ENCODE measurements at regions not wholly inside any gene's neighbourhood (a gene's known extent, or its start where the extent isn't known, plus 50 kb on each side); places are given as distances from the start of the nearest gene placed in this dataset.

DNA sequence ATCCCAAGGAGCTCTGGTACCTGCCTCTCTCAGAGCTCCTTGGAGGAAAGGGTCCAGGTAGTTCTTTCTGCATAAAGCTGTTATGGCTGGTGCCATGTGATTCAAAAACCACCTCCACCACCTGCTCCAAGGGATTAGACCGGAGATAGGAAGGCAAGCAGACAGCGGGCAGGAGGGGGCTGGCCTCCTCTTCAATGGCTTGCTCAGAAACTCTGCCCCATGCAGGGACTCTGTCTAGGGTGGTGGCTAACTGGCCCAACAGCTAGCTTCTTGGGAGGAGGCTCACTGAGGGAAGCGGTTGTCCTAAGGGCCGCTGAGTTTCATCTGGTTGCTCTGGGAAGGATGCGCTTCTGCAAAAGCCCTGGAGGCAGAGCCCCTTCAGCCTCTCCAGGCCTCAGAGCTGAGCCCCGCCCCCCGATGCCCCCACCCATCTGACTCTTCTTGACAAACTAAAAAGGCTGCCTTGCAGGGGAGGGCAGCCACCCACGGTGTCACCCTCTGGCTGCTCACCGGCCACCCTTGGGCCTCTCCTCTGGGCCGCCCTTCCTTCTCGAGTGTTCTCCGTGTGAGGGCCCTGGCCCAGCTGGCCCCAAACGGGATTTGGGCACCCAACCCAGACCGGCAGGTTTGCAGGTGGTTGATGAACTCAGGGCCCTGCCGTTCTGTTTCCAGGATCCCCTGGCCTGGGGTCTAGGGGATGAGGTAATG, 90.2 kb downstream of the MCFD2 start:
- no peak for DNase-seq
- no peaks in the 10 kb centered on the region for H3K9me3 ChIP-seq
- no peaks in the 10 kb centered on the region for H3K27me3 ChIP-seq
- no peaks in the 10 kb centered on the region for H3K36me3 ChIP-seq
- H3K4me1 ChIP-seq: no peaks in the 10 kb centered on the region
- no peak overlapping the region for H3K4me3 ChIP-seq (ENCODE audit: low read depth, low read length)
- no peak for TF ChIP-seq CTCF (IDR thresholded peaks at IDR 0.05; ENCODE audit: low read depth, low read length)

- no peak for TF ChIP-seq CTCF (IDR thresholded peaks at IDR 0.05; ENCODE audit: low read depth, low read length)
- no peaks in the 10 kb centered on the region for H3K4me1 ChIP-seq
- no peaks in the 10 kb centered on the region for H3K9me3 ChIP-seq
- no peaks in the 10 kb centered on the region for H3K36me3 ChIP-seq
- no peak overlapping the region for H3K4me3 ChIP-seq (ENCODE audit: low read depth, low read length)
- DNase-seq: no peak
- no peaks in the 10 kb centered on the region for H3K27me3 ChIP-seq
Measured at GRCh38 chr2:46824611-46825010, 91.0 kb downstream of the MCFD2 start.

DNA sequence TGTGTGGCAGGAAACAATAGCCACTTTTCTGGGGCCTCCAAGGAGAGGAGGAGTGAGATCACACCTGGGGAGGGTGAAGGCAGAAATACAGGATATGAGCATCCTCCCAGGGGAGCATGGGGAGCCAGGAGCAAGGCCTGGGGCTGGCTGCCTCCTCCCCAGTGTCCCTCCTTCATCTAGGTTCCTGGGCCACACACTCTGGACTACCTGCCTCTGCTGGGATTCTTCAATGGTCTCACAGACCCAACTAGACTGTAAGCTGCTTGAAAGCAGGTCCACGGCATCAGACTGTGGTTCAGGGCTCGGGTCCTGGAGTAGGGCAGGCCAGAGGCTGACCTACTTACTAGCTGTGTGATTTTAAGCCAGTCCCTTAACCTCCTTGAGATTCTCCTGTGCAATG, 94.0 kb downstream of the MCFD2 start:
- Histone ChIP-seq H3K36me3 (no peaks in the 10 kb centered on the region), H3K9me3 (no peaks in the 10 kb centered on the region), H3K27me3 (no peaks in the 10 kb centered on the region), H3K4me3 (ENCODE audit: low read depth, low read length) (no peak overlapping the region), H3K4me1 (no peaks in the 10 kb centered on the region)
- DNase-seq: no peak
- TF ChIP-seq CTCF (IDR thresholded peaks at IDR 0.05; ENCODE audit: low read depth, low read length): no peak

DNA sequence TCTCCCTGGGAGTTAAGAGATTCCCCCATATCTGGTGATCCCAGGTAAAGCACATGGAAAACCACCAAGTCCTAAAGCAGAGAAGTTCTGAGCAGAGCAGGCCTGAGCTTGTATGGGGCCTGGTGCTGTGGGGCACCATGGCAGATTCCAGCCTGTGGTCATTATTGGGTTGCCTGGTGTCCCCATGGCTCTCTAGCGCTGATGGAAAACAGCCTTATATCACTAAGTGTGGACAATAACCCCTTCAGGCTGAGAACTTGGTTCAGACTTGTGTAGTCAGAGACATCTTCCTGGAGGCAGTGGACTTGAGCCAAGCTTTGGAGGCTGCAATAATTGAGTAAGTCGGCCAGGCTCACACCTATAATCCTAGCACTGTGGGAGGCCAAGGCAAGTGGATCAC, 96.8 kb downstream of the MCFD2 start:
- H3K9me3 ChIP-seq: no peaks in the 10 kb centered on the region
- H3K4me1 ChIP-seq: peaks cover 4% of the 10 kb centered on the region; the same call in 1 of the 2 replicates
- no peak overlapping the region for H3K4me3 ChIP-seq (ENCODE audit: low read depth, low read length)
- H3K36me3 ChIP-seq: no peaks in the 10 kb centered on the region
- TF ChIP-seq CTCF (IDR thresholded peaks at IDR 0.05; ENCODE audit: low read depth, low read length): no peak
- DNase-seq: no peak
- H3K27me3 ChIP-seq: no peaks in the 10 kb centered on the region

DNA sequence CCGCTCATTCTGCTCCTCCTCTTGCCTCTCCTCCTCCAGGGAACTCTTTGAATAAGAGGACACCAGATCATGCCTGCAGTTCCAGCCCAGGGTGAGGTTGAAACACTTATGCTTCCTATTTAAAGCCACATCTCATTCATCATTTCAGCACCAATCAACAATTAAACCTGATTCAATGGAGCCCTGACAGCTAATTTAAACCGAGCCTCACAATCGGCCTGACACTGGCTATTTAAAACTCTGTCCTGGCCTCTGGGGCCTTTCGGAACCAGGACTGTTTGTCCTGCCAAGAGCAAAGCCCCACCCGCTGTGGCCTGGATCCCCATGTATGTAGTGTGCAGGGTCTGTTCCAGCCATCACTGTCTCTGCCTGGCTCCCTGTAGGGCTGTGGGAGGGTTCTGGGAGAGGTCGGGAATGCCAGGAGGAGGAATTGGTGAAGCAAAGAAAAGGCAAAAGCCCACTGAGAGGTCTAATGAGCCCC, 97.4 kb downstream of the MCFD2 start:
- no peak for DNase-seq

More for the DNA sequence above, 97.4 kb downstream of the MCFD2 start:
- Histone ChIP-seq H3K4me3 (ENCODE audit: low read depth, low read length) (no peak overlapping the region), H3K36me3 (no peaks in the 10 kb centered on the region), H3K27me3 (no peaks in the 10 kb centered on the region), H3K9me3 (no peaks in the 10 kb centered on the region), H3K4me1 (peaks cover 4% of the 10 kb centered on the region; the same call in 1 of the 2 replicates)
- no peak for TF ChIP-seq CTCF (IDR thresholded peaks at IDR 0.05; ENCODE audit: low read depth, low read length)

Data from BE2C (cell line).